ENCODE measurements at regions not wholly inside any gene's neighbourhood (a gene's known extent, or its start where the extent isn't known, plus 50 kb on each side); places are given as distances from the start of the nearest gene placed in this dataset.

DNA sequence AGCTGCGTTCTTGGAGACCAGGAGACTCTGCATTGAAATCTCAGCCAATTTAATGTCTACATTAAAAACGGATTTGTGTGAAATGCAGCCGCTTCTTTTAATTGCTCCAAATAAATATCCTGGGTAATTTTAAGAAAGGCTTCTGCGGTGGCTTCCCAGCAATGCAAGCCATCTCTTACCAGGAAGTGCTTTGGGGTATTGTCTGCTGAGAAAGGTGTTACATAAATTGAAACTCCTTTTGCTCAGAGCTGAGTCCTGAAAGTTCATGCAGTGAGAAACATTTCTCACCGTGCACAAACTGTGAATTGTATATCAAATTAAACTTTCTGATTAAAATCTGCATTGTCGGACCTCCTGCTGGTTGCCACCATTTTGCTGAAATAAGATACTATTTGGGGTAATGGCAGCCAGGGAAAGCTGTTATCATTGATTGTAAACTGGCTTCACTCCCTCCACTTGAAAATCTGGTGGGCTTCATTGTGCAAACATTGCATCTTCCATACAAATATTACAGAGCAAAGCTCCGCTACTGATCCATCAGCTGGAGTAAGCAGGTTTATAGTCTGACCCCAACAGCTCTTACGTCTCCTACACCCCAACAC, 59.5 kb downstream of the ZIC5 start:
- DNase-seq: no peak

DNA sequence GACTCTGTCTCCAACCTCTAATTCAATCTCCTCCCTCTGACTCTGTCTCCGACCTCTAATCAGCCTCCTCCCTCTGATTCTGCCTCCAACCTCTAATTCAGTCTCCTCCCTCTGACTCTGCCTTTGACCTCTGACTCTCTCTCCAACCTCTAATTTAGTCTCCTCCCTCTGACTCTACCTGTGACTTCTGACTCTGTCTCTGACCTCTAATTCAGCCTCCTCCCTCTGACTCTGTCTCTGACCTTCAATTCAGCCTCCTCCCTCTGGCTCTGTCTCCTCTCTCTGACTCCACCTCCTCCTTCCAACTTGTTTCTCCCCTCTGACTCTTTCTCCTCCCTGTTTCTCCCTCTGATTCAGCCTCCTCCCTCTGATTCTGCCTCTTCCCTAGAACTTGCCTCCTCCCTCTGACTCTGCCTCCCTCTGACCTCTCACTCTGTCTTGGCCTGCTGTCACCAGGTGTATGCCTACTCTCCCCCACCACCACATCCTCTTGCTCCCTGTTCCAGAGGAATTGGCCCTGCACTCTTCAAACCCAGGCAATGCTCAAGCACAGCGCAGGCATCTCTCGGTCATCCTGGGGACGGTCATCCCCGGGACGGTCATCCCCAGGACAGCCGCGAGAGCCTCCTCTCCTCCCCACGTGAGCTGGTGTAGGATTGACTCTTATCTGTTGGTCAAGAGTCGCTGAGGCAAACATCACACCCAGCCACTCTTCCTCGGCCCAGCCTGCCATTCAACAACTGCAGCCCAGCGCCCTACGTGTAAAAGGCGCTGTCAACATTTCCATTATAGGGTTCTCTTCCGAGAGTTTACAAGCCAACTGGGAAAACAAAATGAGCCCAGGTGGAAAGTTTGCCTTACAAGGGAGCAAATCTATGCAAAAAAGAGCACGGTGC, 60.2 kb downstream of the ZIC5 start:
- DNase-seq: no peak

DNA sequence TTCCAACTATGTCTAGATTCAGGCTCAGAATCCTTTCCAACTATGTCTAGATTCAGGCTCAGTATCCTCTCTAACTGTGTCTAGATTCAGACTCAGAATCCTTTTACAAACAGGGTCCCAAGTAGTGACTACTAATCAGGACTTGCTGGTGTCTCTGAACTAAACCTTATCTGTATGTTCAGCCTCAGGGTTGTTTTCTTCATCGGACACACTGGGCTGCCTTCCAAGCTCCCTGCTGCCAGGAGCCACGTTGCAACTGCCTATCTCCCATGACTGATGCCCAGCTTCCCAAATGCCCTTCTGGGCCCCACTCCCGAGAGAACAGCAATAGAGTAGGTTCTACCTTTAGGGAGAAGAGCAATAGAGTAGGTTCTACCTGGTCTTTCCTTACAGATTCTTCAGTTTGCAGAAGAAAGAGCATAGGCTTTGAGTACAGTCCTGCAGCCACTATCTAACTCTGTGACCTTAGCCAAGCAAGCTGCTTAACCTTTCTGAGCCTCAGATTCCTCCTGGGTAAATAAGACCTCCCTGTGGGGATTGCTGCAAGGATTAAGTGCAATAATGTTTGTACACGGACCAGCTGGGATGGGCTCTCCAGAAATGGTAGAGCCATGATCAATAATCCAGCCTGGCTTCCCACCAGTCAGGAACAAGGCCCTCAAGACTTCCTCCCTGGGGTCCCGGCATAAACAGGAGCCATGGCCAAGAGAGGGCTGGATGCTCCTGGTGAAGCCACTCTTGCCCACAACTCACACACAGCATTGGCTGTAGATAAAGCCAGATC, 61.5 kb downstream of the ZIC5 start:
- no peak for DNase-seq

DNA sequence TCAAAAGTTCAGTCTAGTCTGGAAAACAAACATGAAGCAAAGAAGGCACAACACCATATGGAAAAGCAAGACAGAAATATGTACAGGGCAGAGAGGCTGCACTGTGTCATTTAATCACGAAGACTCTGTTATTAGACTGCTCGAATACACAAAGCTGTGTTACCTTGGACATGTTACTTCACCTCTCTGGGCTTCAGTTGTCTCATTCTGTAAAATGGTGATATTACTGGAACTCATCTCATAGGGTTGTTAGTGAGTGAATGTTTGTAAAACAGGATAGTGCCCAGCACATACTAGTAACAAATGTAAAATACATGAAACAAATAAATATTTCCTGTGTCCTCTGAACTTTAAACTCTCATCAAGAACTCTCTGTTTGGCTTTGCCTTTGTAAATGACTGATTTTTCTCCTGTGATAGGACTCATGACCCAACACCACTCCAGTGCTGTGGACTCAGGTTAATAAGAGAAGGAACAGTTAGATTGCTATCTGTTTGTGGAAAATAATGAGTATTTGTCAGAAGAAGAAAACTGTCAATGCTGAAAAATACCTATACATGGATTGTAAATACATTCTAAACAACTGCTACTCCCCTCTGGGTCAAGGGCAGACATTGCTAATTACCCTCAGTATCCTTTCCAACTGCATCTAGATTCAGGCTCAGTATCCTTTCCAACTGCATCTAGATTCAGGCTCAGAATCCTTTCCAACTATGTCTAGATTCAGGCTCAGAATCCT, 62.3 kb downstream of the ZIC5 start:
- no peak for DNase-seq

DNA sequence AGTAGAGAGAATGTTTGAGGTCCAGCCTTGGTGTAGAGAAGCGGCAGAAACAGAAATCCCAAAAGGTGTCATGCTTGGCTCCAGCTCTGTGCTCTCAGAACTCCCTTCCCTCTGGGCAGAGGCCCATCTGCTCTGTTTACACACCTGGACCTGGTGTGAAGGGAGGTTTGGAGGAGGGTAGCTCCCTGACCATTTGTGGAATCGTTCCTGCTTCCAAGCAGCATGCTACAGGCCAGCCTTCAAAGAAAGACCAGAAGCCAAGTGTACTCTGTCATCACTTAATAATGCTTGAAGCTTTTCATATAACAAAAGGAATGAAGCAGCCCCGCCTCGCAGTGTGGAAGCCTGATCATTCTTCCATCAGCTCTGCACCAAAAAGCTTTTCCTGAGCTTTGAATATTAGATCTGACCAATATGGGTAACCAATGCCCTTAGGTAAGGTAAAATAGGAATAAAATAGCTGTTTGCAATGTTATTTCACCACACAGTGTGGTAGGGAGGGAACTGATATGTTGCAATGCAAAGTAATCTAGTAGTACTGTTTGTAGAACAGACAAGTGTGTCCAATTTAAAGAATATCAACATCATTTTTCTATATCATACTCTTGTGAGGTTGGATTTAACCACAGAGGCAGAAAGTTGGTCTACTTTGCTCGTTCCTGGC, 63.3 kb downstream of the ZIC5 start:
- no peak for DNase-seq

DNA sequence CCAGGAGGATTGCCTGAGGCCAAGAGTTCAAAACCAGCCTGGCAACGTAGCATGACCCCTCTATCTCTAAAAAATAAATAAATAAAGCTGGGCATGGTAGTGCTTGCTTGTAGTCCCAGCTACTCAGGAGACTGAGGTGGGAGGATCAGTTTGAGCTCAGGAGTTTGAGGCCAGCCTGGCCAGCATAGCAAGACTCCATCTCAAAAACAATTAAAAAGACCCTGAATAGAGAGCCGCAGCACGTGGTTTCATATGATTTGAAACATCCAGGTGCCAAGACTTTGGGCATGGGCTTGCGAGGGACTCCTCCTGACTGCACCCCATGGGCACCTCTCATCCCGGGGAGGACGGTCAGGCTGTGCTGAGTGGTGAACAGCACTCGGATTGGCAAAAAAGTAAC, 63.9 kb downstream of the ZIC5 start:
- no peak for DNase-seq

DNA sequence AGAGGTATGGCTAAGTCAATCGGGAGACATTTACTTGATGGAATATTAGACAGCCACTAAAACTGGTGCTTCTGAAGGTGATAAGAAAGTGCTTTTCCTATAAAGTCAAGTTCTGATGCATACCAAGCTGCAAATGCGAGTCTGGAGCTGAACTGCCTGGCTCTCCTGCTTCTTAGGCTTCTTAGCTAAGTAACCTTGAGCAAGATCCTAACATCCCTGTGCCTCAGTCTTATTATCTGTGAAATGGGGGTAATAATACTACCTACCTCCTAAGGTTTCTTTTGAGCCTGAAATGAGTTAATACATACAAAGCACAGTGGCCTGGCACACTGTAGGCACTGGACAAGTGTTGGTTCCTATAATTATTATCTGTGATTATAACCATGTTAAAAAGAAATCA, 64.5 kb downstream of the ZIC5 start:
- no peak for DNase-seq

DNA sequence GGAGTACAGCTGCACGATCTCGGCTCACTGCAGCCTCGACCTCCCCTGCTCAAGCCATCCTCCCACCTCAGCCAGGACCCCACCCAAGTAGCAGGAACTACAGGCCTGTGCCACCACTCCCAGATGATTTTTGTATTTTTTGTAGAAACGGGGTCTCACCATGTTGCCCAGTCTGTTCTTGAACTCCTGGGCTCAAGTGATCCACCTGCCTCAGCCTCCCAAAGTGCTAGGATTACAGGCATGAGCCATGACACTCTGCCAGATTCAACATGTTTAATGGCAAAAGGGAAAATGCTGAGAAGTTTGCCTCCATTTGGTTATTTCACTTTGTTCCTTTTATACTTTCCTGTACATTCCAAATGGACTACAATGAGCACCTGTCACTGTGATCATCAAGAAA, 65.8 kb downstream of the ZIC5 start:
- no peak for DNase-seq

DNA sequence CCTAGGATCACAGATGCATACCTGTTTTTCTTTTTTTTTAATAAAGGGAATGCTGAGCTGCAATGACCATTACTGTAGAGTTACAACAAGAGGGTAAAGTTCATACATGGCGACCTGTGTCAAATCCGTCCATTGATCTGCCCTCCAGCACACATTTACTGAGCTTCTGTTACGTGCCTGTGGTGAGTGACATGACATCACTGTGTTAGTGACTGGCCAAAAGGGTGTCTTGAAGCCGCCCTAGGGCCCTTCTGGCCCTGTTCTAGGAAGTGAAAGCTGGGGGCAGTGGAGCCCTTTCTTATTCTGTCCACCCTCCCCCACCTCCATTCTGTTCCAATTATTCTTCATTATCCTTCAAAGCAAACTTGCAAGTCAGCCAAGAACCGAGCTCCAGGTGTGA, 66.3 kb downstream of the ZIC5 start:
- DNase-seq: no peak

DNA sequence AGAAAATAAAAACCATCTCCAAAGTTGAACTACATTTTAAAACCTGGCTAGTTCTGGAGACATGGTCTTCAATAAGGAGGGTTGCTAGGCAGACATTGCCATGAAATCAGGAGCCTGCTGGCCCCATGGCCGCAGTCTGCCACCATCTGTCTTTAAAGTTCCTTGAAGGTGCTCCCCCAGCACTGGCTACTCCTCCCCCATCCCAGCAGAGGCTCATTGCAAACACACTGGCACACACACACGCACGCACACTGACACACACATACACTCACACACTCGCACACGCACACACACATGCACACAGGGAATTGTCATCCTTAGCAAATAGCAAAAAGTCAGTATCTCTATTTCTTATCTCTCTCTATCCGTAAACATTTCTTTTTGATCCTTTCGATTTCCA, 68.4 kb downstream of the ZIC5 start:
- DNase-seq: no peak

DNA sequence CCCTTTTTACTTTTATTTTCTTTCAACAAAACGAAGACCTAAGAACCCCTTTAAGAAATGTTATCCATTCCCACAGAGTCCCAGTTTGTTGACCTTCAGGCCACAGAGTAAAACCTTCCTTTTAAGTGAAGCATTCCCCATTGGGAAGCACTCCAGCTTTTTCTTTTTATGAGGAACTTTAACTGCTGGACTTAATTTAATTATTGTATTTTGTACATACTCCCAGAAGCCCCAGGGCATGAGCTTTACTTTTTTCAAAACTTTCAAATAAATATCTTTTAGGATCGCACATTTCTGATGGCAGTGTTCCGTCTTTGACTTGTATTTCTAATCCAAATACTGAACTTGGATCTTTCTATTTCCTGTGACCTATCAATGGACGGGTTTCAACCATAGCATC, 68.9 kb downstream of the ZIC5 start:
- no peak for DNase-seq

DNA sequence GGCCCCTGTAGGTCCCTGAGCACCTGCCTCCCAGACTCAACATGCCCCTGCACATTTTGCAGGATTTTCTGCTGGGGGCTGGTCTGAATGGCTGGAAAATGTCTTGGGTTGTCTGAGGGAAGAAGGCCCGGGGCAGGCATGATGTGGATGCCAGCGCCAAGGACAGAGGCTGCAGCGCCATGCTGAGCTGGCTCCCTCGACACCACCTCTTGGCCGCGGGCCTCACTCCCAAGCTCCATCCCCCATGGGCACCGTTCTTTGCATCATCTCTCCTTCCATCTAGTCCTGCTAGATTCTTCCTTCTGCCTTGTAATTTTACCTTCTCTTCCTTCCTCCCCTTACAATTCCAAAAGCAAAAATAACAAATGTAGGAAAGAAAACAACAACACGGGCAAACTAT, 70.6 kb downstream of the ZIC5 start:
- DNase-seq: no peak

DNA sequence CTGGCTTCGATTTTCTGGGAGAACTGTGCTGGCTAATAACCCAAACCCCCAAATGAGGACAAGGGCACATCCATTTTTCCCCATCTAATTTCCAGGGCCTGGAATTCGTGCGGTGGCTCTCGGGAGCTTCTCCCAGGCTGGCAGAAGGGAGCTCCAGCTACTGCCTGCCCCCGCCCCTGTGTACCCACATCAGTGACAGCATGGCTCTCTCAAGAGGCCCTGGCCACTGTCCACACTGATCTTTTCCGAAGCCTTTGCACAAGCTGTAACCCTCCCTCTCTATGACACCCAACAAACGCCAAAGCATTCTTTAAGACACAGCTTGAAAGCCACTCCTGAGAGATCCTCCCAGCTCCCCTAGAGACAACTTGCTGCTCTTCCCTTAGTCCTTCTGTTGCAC, 73.1 kb downstream of the ZIC5 start:
- DNase-seq: no peak

DNA sequence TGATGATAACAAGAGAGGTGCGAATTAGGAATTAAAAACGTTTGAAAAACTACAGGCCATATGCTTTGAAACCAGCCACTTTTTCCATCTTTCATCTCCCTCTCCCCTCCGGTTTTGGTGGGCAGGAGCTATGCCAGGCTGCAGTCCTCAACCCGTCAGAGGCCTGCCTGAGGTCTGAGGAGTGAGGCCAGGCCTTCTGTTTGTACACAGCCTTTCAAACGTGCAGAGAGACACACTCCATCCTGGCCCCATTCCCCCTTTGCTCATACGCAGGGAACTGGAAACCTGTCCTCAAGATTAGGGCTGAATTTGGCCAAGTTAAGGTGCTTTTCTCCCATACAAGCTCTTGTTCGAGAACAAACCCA, 74.5 kb downstream of the ZIC5 start:
- no peak for DNase-seq

DNA sequence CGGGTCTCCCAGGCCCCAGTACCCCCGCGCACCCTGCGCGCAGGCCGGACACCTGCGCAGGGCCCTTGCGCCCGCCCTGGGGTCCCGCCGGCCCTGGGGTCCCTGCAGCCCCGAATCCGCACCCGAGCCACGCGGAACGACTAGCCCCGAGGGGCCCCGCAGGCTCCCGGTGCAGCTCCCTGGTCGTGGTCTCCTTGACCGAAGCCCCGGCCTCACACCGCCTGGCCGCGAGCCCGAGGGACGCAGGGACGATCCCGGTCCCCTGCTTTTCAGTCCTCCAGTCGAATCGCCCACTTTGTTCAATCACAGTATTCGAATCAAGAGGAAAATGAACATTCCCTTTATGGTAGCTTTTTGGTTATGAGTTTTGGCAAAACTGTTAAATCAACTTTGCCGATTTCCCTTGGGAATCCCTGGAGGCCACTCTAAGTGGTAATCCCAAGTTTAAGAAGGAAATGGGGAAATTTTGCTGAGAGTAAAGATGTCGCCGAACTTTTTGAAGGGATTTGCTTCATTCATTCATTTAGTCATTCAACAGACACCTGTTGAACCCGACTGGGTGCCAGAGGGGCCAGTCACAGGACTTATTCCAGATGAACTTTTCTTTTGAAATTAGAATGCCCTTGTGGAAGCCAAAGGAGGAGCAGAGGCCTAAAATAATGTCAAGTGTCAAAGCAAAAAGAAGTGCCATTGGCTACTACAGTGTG, 75.0 kb downstream of the ZIC5 start:
- no peak for DNase-seq

DNA sequence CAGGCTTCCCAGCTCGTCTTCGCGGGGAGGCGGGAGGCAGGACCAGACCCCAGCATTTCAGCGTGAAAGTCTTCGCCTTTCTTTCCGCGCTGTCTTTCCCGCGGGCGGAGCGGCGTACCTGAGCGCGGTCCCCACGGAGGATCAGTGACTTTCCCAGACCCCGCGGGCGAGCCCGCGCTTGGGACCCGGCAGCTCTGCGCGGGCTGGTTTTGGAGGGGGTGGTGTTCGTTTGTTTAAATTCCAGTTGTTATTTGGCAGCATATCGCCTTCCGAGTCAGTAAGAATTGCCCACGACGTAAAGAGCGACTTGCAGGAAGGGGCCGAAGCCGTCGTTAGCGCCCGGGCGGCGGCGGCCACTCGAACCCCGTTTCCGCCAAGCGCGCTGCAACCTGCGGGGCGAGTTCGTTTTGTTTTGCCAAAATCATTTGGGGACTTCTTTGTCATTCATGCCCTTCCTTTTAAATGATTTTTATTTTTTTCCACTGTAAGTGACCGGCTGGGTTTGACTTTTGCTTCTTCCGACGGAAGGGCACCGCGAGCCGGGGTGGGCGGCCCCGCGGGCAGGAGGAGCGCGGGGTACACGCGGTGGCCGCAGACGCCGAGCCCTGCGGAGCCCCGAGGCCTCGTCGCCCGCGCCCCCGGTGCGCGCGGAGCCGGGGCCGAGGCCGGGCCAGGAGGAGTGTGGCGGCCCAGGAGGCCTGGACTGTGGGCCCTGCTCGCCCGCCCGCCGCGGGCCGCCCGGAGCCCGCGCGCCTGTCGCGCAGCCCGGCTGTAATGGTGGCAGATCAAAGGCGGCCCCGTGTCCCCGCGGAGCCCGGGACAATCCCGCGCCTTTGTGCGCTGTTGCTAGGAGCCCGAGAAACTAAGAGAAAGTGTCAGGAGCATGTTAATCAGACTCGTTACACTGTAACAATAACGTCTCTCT, 75.9 kb downstream of the ZIC5 start:
- DNase-seq: no peak

DNA sequence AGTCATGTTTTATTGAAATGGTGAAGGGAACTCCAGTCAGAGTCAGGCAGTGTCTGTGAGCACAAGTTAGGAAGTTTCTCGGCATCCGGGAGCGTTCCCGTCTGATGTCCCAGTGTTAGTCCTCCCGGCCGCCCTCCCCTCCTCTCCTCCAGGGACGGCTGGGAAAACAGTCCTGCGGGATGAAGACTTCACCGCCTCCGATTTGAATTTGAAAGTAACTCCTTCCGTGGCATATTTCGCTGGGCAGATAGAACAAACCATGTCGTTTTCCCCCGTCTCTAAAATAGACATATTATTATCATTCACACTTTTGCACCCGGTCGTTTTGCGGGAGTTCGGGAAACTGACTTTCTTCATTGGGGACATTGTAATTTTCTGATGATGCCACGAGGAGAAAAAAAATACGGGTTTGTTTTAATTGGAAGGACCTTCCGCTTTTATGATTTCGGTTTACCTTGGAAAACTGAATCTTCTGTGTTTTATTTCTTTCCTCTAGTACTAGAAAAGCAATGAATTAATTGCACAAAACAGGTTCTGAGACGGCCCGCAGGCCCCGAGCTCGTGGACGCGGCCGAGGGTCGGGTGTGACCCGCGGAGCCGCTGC, 76.6 kb downstream of the ZIC5 start:
- DNase-seq: no peak

DNA sequence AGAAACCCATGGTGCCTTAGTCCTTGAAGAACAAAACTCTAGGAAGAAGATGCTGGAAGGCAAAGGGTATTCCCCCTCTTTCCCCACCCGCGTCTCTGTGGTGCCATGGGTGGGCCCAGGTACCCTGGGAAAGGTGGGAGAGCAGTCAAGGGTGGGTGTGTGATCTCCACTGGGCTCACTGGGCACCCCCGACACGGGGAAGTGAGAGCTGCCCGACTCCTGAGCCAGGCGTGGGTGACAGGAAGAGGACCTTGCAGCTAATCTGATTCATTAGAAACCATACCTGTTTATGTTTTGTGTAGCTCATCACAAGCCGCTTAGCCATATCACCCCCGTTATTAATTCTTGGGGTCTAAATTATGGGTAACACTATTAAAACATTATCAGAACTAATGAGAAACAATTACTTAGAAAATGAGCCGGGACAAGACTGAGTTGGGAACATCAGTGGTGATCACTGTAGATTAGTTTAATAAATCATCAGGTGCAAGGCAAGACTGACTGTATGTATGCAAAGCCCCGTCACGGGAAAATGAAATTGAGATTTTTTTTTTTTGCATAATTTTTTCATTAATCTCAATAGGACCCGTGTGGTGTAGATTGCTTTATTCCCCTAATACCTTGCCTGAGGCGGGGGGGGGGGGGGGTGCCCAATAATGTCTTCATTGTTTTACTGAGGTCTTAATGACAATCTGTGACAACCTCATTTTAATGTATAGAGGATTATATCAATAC, 77.3 kb downstream of the ZIC5 start:
- DNase-seq: no peak

DNA sequence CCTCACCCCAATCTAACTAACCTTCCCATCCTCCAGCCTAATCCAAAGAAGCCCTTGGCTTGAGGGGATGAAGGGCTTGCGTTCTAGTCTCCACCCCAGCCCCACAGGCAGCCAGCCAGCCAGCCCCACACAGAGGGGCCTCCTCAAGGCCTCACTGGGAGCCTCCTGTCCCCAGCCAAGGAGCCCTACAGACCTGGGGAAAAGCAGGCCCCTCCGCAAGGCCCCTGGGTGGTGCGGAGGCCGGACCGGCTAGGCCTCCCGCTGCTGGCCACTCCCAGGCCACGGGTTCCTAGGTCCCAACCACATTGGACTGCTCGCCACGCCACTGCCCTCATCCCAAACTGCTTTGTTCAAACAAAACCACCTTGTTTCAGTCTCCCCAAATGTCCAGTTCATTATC, 78.0 kb downstream of the ZIC5 start:
- no peak for DNase-seq

Data from GOT3 (cell line).